ENCODE measurements at regions not wholly inside any gene's neighbourhood (a gene's known extent, or its start where the extent isn't known, plus 50 kb on each side); places are given as distances from the start of the nearest gene placed in this dataset.

GRCh38 chr10:28091913-28092312 lies 93.0 kb upstream of the ODAD2 start:
- no peak for TF ChIP-seq RNF2 (IDR thresholded peaks at IDR 0.05)
- TF ChIP-seq KLF6 (CRISPR knock-in tag; IDR thresholded peaks at IDR 0.05; ENCODE audit: borderline replicate concordance) = no peak
- TF ChIP-seq CTCF (IDR thresholded peaks at IDR 0.05 in 2 of 3, conservative IDR thresholded peaks at IDR 0.05 in 1 of 3; ENCODE audit: insufficient read depth in 2 of 3, low read depth in 1 of 3, low read length in 3 of 3) = no peak
- no peak for TF ChIP-seq ZNF778 (CRISPR knock-in tag; IDR thresholded peaks at IDR 0.05)
- TF ChIP-seq POLR2AphosphoS5 (IDR thresholded peaks at IDR 0.05; ENCODE audit: control insufficient read depth, insufficient read depth, low read depth, low read length) = no peak
- TF ChIP-seq CEBPB (tag; IDR thresholded peaks at IDR 0.05) = no peak
- no peak for TF ChIP-seq PHF21A (IDR thresholded peaks at IDR 0.05; ENCODE audit: borderline replicate concordance, low read depth)
- no peak for TF ChIP-seq EP400 (IDR thresholded peaks at IDR 0.05)
- no peak for TF ChIP-seq POLR2AphosphoS2 (IDR thresholded peaks at IDR 0.05; ENCODE audit: low read length)
- TF ChIP-seq MAZ (CRISPR knock-in tag; conservative IDR thresholded peaks at IDR 0.05 in 1 of 2, IDR thresholded peaks at IDR 0.05 in 1 of 2) = no peak
- TF ChIP-seq TAF1 (IDR thresholded peaks at IDR 0.05; ENCODE audit: control insufficient read depth, extremely low read depth, insufficient read depth, low read length, severe bottlenecking) = no peak
- no peak for TF ChIP-seq ATF2 (CRISPR knock-in tag; IDR thresholded peaks at IDR 0.05)
- no peak for TF ChIP-seq MNT (conservative IDR thresholded peaks at IDR 0.05)
